Caco-2 (cell line): ENCODE measurements at regions not wholly inside any gene's neighbourhood (a gene's known extent, or its start where the extent isn't known, plus 50 kb on each side); places are given as distances from the start of the nearest gene placed in this dataset.

Experiments
- BruUV-seq: library from RNA; stranded (reverse); fragments of 400-500 nt; replicated peaks from 2 replicates; lab custom pipeline; 2021; lab: Mats Ljungman, UMichigan
- CTCF ChIA-PET: fragments of 300-600 bp; sonication (Branson Sonifier 250); formaldehyde crosslinking; loops from one replicate; lab custom pipeline; 2022; ENCODE audit warnings: antibody characterized with exemption; lab: Charles Lee
- POLR2A ChIA-PET: fragments of 300-600 bp; sonication (Branson Sonifier 250); formaldehyde crosslinking; loops from one replicate; lab custom pipeline; 2022; ENCODE audit warnings: antibody characterized with exemption; lab: Charles Lee
- DNase-seq, 2 experiments: peaks; one replicate each; pipeline versions ENCODE4 v3.0.0 to v3.0.0-alpha.2; 2020 to 2022
- H3K27me3 ChIP-seq: replicated peaks from 2 replicates; pipeline ENCODE4 v1.6.0; 2011; ENCODE audit warnings: low read length; ENCODE audit not compliant: control insufficient read depth, insufficient read depth
- H3K36me3 ChIP-seq: 2 replicates; pipeline ENCODE4 v1.5.1; 2011; ENCODE audit warnings: low read length; ENCODE audit not compliant: control insufficient read depth, insufficient read depth
- H3K4me1 ChIP-seq: fragments of 250-450 bp; sonication (Bioruptor Pico); 2 replicates; pipeline ENCODE4 v1.5.1; 2020; ENCODE audit warnings: mild to moderate bottlenecking
- H3K4me3 ChIP-seq: 2 replicates; pipeline ENCODE4 v1.5.1; 2011; ENCODE audit warnings: low read depth, mild to moderate bottlenecking, control low read depth, low read length
- H3K9me3 ChIP-seq: fragments of 250-450 bp; sonication (Bioruptor Pico); 2 replicates; pipeline ENCODE4 v1.5.1; 2020; ENCODE audit warnings: mild to moderate bottlenecking, moderate library complexity
- H3K27ac Mint-ChIP-seq: one replicate; pipeline ENCODE4 v1.8.0; 2022; ENCODE audit warnings: mixed read lengths; ENCODE audit not compliant: unreplicated experiment
- H3K27me3 Mint-ChIP-seq: one replicate; pipeline ENCODE4 v1.8.0; 2022; ENCODE audit warnings: mixed read lengths; ENCODE audit not compliant: insufficient read depth, unreplicated experiment
- H3K36me3 Mint-ChIP-seq: one replicate; pipeline ENCODE4 v1.8.0; 2022; ENCODE audit warnings: mild to moderate bottlenecking, mixed read lengths; ENCODE audit not compliant: insufficient read depth, unreplicated experiment
- H3K4me1 Mint-ChIP-seq: one replicate; pipeline ENCODE4 v1.8.0; 2022; ENCODE audit warnings: low read depth, mixed read lengths; ENCODE audit not compliant: unreplicated experiment
- H3K4me3 Mint-ChIP-seq: one replicate; pipeline ENCODE4 v1.8.0; 2022; ENCODE audit warnings: mild to moderate bottlenecking, moderate library complexity, mixed read lengths; ENCODE audit not compliant: unreplicated experiment
- H3K9me3 Mint-ChIP-seq: one replicate; pipeline ENCODE4 v1.8.0; 2022; ENCODE audit warnings: mixed read lengths; ENCODE audit not compliant: unreplicated experiment
- intact Hi-C: fragments of 100-400 bp; cut with micrococcal nuclease; formaldehyde crosslinking; loops from one replicate; pipeline ENCODE4 v1.10.0; 2022; ENCODE audit not compliant: unreplicated experiment
- TF ChIP-seq, protein P1 (sequence below), 2 experiments: fragments of 200-600 bp in 1 of 2; IDR thresholded peaks; 1 replicate in 1 of 2; 2 replicates in 1 of 2; pipeline versions ENCODE4 v1.5.1 to v1.8.0; 2011 to 2022; ENCODE audit warnings: antibody characterized with exemption in 1 of 2, control low read depth in 1 of 2, inconsistent platforms in 1 of 2, low read depth in 1 of 2, low read length in 1 of 2, mild to moderate bottlenecking in 1 of 2, moderate library complexity in 1 of 2; ENCODE audit not compliant: insufficient read depth in 1 of 2, severe bottlenecking in 1 of 2, unreplicated experiment in 1 of 2

DNA sequence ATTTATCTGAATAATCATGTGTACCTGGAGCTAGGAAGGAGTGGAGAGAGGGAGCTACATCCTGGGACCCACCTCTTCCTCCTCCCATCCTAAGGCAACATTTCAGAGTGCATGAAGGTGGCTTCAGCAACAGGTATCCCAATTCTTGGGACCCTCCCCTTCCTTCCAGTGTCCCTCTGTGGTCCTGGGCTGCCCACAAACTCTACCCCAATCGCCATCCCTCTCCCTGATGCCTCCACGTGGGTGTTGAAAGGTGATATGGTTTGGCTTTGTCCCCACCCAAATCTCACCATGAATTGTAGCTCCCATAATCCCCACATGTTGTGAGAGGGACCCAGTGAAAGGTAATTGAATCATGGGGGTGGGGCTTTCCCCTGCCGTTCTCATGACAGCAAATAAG, 121.4 kb downstream of the MED10 start:
- TF ChIP-seq, protein P1, sequence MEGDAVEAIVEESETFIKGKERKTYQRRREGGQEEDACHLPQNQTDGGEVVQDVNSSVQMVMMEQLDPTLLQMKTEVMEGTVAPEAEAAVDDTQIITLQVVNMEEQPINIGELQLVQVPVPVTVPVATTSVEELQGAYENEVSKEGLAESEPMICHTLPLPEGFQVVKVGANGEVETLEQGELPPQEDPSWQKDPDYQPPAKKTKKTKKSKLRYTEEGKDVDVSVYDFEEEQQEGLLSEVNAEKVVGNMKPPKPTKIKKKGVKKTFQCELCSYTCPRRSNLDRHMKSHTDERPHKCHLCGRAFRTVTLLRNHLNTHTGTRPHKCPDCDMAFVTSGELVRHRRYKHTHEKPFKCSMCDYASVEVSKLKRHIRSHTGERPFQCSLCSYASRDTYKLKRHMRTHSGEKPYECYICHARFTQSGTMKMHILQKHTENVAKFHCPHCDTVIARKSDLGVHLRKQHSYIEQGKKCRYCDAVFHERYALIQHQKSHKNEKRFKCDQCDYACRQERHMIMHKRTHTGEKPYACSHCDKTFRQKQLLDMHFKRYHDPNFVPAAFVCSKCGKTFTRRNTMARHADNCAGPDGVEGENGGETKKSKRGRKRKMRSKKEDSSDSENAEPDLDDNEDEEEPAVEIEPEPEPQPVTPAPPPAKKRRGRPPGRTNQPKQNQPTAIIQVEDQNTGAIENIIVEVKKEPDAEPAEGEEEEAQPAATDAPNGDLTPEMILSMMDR (IDR thresholded peaks at IDR 0.05; ENCODE audit: insufficient read depth in 1 of 2, low read depth in 1 of 2, low read length in 1 of 2, severe bottlenecking in 1 of 2, unreplicated experiment in 1 of 2), result no peak
- ChIA-PET POLR2A (no interaction called here), CTCF (no interaction called here)
- Mint-ChIP-seq H3K9me3 (peaks cover 25% of the 10 kb centered on the region), H3K36me3 (no peaks in the 10 kb centered on the region), H3K4me1 (no peaks in the 10 kb centered on the region), H3K27me3 (peaks cover 4% of the 10 kb centered on the region), H3K4me3 (no peak overlapping the region), H3K27ac (no peak overlapping the region)
- no peaks in the 10 kb centered on the region for H3K4me1 ChIP-seq
- no peak overlapping the region for H3K4me3 ChIP-seq
- no TSS peak for BruUV-seq
- no peaks in the 10 kb centered on the region for H3K9me3 ChIP-seq
- no peak for DNase-seq
- H3K27me3 ChIP-seq, result no peaks in the 10 kb centered on the region; the same call in 1 of the 2 replicates
- intact Hi-C loops, result no loop called here
- no peaks in the 10 kb centered on the region for H3K36me3 ChIP-seq

DNA sequence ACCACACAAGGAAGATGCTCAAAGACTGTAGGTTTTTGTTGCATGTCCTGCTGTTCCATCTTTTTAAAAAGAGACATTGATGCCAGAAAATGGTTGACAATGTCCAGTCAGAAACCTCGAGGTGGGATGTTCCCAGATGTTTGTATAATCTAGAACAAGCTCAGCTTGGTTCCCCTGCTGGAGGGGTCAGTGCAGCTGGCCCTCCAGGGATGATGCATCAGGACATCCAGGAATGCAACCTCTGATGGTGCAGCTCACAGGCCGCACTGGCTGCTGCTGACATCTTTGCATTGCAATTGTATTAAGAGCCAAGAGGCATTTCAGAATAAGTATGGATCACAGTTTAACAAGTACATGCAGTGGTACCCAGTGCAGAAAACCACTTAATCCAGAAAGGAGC, 122.4 kb downstream of the MED10 start:
- no peak overlapping the region for H3K4me3 Mint-ChIP-seq
- no peaks in the 10 kb centered on the region for H3K4me1 ChIP-seq
- H3K9me3 Mint-ChIP-seq, result peaks cover 25% of the 10 kb centered on the region
- ChIA-PET CTCF (no interaction called here), POLR2A (no interaction called here)
- H3K27ac Mint-ChIP-seq, result no peak overlapping the region
- TF ChIP-seq, protein P1 (IDR thresholded peaks at IDR 0.05; ENCODE audit: insufficient read depth in 1 of 2, low read depth in 1 of 2, low read length in 1 of 2, severe bottlenecking in 1 of 2, unreplicated experiment in 1 of 2), result no peak
- no peaks in the 10 kb centered on the region for H3K36me3 Mint-ChIP-seq
- no peaks in the 10 kb centered on the region for H3K36me3 ChIP-seq
- DNase-seq, result no peak
- no peak overlapping the region for H3K4me3 ChIP-seq
- no TSS peak for BruUV-seq
- H3K9me3 ChIP-seq, result no peaks in the 10 kb centered on the region
- no peaks in the 10 kb centered on the region; the same call in 1 of the 2 replicates for H3K27me3 ChIP-seq
- no peaks in the 10 kb centered on the region for H3K4me1 Mint-ChIP-seq
- H3K27me3 Mint-ChIP-seq, result peaks cover 4% of the 10 kb centered on the region
- intact Hi-C loops, result no loop called here

DNA sequence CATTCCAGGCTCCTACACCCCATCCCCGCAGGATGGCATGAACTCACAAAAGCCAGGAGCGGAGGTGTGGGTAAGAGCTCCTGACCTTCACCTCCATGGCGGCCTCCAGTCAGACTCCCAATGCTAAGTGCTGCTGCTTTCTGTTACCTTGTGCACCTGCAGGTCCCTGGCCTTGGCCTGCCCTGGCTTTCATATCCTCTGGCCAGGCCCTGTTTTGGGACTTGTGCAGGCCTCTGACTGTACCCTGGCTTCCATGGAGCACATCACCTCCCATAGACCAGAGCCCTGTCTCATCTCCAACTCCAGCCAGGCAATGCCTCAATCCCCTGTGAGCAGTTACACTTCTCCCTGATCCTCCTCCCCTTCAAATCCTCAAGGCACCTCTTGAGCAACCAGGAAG, 124.5 kb downstream of the MED10 start:
- intact Hi-C loops, result no loop called here
- Histone ChIP-seq H3K36me3 (no peaks in the 10 kb centered on the region), H3K4me3 (no peak overlapping the region), H3K27me3 (no peaks in the 10 kb centered on the region; the same call in 1 of the 2 replicates), H3K4me1 (no peaks in the 10 kb centered on the region), H3K9me3 (no peaks in the 10 kb centered on the region)
- ChIA-PET POLR2A (no interaction called here), CTCF (no interaction called here)
- TF ChIP-seq, protein P1 (IDR thresholded peaks at IDR 0.05; ENCODE audit: insufficient read depth in 1 of 2, low read depth in 1 of 2, low read length in 1 of 2, severe bottlenecking in 1 of 2, unreplicated experiment in 1 of 2), result no peak
- Mint-ChIP-seq H3K27ac (no peak overlapping the region), H3K4me3 (no peak overlapping the region), H3K9me3 (peaks cover 25% of the 10 kb centered on the region), H3K4me1 (no peaks in the 10 kb centered on the region), H3K27me3 (peaks cover 11% of the 10 kb centered on the region), H3K36me3 (no peaks in the 10 kb centered on the region)
- no peak for DNase-seq
- no TSS peak for BruUV-seq
